Activated T-cell treated with anti-CD3 and anti-CD28 coated beads for 4 hours (primary cell): ENCODE measurements at regions not wholly inside any gene's neighbourhood (a gene's known extent, or its start where the extent isn't known, plus 50 kb on each side); places are given as distances from the start of the nearest gene placed in this dataset.
"Not testable (repeated sequence)": the region's sequence is repeated elsewhere in the genome, so short reads cannot be mapped to it uniquely, and the experiment has no call there.

Experiments used
- DNase-seq: peaks from one replicate; pipeline ENCODE4 v3.0.0-alpha.2; 2020

- no peak for DNase-seq
Observed at GRCh38 chr9:75812141-75812540, 78.3 kb upstream of the PCSK5 start.

DNA sequence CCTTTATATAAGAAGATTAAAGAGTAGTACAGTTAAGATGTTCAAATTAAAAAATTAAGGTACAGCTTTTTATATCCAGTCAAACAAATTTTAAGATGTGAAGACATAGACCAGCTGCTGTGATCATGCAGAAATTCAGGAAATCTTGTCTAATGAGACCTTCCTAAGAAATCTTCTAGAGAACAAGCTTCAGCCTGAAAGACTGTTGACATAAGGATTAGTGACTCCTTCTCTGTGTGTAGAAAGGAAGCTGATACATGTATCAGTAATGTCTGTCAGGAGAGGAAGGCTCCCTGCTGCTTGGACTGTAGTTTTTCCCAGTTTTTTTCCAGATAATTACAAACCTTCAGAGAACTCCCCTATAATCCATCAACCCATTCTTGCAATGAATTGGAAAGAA, 75.8 kb upstream of the PCSK5 start:
- DNase-seq = no peak

- DNase-seq = not testable (repeated sequence)
Observed at GRCh38 chr9:75820471-75821115, 69.9 kb upstream of the PCSK5 start.

DNA sequence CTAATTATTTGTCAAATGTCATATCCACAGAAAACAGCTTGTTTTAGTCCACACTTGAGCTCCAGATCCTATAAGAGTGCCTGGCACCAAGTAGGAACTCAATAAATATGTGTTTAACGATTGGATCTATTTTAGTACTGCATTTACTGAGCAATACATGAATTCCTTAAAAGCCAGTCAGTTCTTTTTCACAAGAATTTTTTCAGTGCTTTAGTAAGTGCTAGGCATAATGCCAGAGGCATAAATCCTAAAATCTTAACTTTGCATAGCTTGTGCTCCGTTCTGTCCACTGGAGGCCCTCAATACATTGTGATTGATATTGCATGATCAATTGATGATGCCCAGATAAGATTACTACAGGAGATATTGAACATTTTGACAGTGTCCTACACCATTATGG, 67.3 kb upstream of the PCSK5 start:
- no peak for DNase-seq

DNA sequence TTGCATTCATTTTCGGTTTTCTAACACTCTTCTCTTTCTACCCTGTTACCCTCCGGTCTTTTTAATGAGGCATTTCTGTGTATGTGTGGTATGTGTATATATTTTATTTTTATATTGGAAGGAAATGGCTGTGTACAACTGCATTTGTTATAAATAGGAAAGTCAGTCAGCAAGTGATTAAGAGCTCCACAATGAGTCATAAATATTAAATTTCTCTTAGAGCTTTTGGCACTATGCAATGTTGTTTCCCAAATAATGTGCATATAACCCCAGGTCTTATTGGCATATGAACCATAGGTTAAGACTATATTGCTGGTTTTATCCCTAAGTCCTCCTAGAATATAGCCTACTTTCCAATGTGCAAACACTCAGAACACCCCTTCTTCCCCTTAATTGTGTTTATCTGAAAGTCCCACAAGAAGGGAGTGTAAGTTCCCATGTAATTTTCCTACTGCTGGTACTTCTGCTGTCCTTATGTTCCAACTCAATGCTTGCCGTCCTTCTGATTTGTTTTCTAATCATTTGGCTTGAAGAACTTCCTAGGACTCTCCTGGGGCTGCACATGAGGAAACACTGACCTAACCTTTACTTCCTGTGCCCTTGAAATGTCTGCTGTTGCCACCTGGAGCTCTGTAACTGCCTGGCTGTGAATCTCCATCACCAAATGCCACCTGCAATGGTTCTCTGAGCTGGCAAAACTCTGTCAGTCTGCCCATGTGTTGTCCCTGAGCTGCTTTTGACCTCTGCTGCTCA, 65.5 kb upstream of the PCSK5 start:
- DNase-seq = no peak

GRCh38 chr9:75826314-75826713, 64.2 kb upstream of the PCSK5 start:
- DNase-seq = no peak

GRCh38 chr9:75830303-75830702, 60.2 kb upstream of the PCSK5 start:
- no peak for DNase-seq

GRCh38 chr9:75833778-75834177, 56.7 kb upstream of the PCSK5 start:
- no peak for DNase-seq

DNA sequence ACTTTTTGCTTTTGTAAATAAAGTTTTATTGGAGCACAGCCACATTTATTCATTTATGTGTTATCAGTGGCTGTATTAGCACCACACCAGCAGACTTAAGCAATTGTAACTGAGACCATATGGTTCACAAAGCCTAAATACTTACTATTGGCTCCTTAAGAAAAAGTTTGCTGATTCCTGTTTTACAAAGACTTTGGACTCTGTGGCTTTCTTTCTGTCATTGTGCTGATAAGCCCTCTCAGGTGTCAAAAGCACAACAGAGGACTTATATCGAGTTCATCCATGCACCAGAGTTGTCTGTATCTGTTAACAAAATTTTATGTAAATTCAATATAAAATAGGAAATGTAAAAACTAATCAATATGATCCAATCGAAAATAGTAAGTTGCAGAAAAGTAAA, 55.6 kb upstream of the PCSK5 start:
- no peak for DNase-seq
